Smooth muscle cell (in vitro differentiated cells): ENCODE measurements at regions not wholly inside any gene's neighbourhood (a gene's known extent, or its start where the extent isn't known, plus 50 kb on each side); places are given as distances from the start of the nearest gene placed in this dataset.

ENCODE experiments used
- DNase-seq: peaks from one replicate; lab custom pipeline; 2025; ENCODE audit not compliant: unreplicated experiment; lab: John Stamatoyannopoulos, UW
- H2AFZ ChIP-seq: fragments of 200-600 bp; sonication (generic); 2 replicates; pipeline ENCODE4 v1.6.0; 2016; ENCODE audit warnings: antibody characterized with exemption, low read depth, mild to moderate bottlenecking
- H3F3A ChIP-seq: fragments of 200-600 bp; sonication (generic); 2 replicates; pipeline ENCODE4 v1.6.0; 2017; ENCODE audit warnings: antibody characterized with exemption, low read depth
- H3K27ac ChIP-seq: fragments of 200-600 bp; sonication (generic); 2 replicates; pipeline ENCODE4 v1.5.1; 2016; ENCODE audit warnings: low read depth, mild to moderate bottlenecking
- H3K27me3 ChIP-seq: fragments of 200-600 bp; sonication (generic); 2 replicates; pipeline ENCODE4 v1.6.1; 2016; ENCODE audit warnings: low read depth, mild to moderate bottlenecking
- H3K36me3 ChIP-seq: fragments of 200-600 bp; sonication (generic); 2 replicates; pipeline ENCODE4 v1.5.1; 2016; ENCODE audit warnings: low read depth
- H3K4me1 ChIP-seq: fragments of 200-600 bp; sonication (generic); 2 replicates; pipeline ENCODE4 v1.5.1; 2016; ENCODE audit warnings: low read depth
- H3K4me2 ChIP-seq: fragments of 200-600 bp; sonication (generic); 2 replicates; pipeline ENCODE4 v1.6.0; 2016; ENCODE audit warnings: mild to moderate bottlenecking
- H3K4me3 ChIP-seq: fragments of 200-600 bp; sonication (generic); 2 replicates; pipeline ENCODE4 v1.5.1; 2016; ENCODE audit warnings: mild to moderate bottlenecking
- H3K79me2 ChIP-seq: fragments of 200-600 bp; sonication (generic); 2 replicates; pipeline ENCODE4 v1.6.0; 2016; ENCODE audit warnings: low read depth, mild to moderate bottlenecking
- H3K9ac ChIP-seq: fragments of 200-600 bp; sonication (generic); 2 replicates; pipeline ENCODE4 v1.6.0; 2016; ENCODE audit warnings: low read depth
- H3K9me3 ChIP-seq: fragments of 200-600 bp; sonication (generic); replicated peaks from 2 replicates; pipeline ENCODE4 v1.5.1; 2016; ENCODE audit warnings: low read depth
- H4K20me1 ChIP-seq: fragments of 200-600 bp; sonication (generic); 2 replicates; pipeline ENCODE4 v1.6.0; 2016; ENCODE audit warnings: low read depth
- WGBS: methylation state at CpG from one replicate; pipeline ENCODE4 v1.1.7; 2016; ENCODE audit warnings: low lambda C conversion rate; 5-methylcytosine and 5-hydroxymethylcytosine counted together
- TF ChIP-seq, protein P1 (sequence below): fragments of 200-600 bp; sonication (generic); IDR thresholded peaks from 2 replicates; pipeline ENCODE4 v1.5.1; 2017; ENCODE audit warnings: borderline replicate concordance, mild to moderate bottlenecking, antibody characterized with exemption; ENCODE audit not compliant: insufficient read depth, poor library complexity, severe bottlenecking

- Histone ChIP-seq H3K27me3 (no peaks in the 10 kb centered on the region), H4K20me1 (no peaks in the 10 kb centered on the region), H2AFZ (no peak overlapping the region), H3K4me1 (peaks cover 6% of the 10 kb centered on the region), H3K9ac (no peak overlapping the region), H3K36me3 (no peaks in the 10 kb centered on the region), H3F3A (no peaks in the 10 kb centered on the region), H3K27ac (no peak overlapping the region), H3K4me3 (no peak overlapping the region), H3K79me2 (no peaks in the 10 kb centered on the region), H3K4me2 (no peak overlapping the region), H3K9me3 (no peaks in the 10 kb centered on the region)
- 30% methylated on average over 1 of the region's 1 CpG for WGBS
- TF ChIP-seq, protein P1, sequence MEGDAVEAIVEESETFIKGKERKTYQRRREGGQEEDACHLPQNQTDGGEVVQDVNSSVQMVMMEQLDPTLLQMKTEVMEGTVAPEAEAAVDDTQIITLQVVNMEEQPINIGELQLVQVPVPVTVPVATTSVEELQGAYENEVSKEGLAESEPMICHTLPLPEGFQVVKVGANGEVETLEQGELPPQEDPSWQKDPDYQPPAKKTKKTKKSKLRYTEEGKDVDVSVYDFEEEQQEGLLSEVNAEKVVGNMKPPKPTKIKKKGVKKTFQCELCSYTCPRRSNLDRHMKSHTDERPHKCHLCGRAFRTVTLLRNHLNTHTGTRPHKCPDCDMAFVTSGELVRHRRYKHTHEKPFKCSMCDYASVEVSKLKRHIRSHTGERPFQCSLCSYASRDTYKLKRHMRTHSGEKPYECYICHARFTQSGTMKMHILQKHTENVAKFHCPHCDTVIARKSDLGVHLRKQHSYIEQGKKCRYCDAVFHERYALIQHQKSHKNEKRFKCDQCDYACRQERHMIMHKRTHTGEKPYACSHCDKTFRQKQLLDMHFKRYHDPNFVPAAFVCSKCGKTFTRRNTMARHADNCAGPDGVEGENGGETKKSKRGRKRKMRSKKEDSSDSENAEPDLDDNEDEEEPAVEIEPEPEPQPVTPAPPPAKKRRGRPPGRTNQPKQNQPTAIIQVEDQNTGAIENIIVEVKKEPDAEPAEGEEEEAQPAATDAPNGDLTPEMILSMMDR: no peak
- DNase-seq: no peak
Observed at GRCh38 chr2:220270481-220271070, 643.1 kb downstream of the SLC4A3 start.

DNA sequence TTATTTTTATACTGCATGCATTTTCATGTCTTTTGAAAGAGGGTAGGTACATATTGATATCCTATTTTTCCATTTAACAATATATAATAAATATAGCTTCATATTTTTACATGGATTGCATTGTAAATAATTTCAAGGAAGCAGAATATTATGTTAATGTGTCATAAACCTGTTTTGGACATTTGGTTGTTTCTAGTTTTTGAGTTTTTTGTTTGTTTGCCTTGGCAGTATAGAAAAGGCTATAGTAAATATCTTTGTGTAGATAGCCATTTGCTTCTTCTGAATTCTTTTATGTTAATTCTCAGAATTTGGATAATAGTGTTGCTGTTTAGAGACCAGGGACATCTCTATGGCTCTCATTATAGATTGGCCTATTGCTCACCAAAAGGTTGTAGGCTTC is 645.2 kb downstream of the SLC4A3 start:
- H3K4me2 ChIP-seq: no peak overlapping the region
- H3K27me3 ChIP-seq: no peaks in the 10 kb centered on the region
- no peaks in the 10 kb centered on the region for H3K9me3 ChIP-seq
- H3K36me3 ChIP-seq: no peaks in the 10 kb centered on the region
- H3K9ac ChIP-seq: no peak overlapping the region
- peaks cover 10% of the 10 kb centered on the region for H3K4me1 ChIP-seq
- TF ChIP-seq, protein P1: no peak
- DNase-seq: no peak
- H3K27ac ChIP-seq: no peak overlapping the region
- H4K20me1 ChIP-seq: no peaks in the 10 kb centered on the region
- H2AFZ ChIP-seq: no peak overlapping the region
- H3F3A ChIP-seq: peaks cover under 1% of the 10 kb centered on the region
- no peak overlapping the region for H3K4me3 ChIP-seq
- no peaks in the 10 kb centered on the region for H3K79me2 ChIP-seq

DNA sequence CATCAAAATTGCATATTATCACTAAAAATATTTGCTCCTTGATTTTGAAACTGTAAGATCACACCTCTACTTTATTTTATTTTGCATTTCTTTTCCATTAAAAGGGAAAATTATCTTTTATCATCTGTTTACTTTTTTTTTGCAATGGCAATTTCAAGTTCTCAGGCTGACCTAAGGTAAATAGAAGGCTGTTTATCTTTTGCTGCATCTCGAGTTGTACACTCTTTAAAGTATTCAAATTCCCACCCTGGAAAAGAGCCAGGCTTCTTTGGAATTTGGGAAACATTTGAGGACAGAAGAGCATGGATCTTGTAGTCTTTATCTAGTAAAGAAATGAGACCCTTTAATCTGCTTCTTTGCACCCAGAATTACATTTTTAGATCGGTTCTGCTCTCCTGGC is 645.7 kb downstream of the SLC4A3 start:
- Histone ChIP-seq H3K27me3 (no peaks in the 10 kb centered on the region), H3K9ac (no peak overlapping the region), H3K4me2 (no peak overlapping the region), H3F3A (peaks cover 5% of the 10 kb centered on the region), H2AFZ (no peak overlapping the region), H3K4me1 (peaks cover 12% of the 10 kb centered on the region), H3K27ac (no peak overlapping the region), H3K79me2 (no peaks in the 10 kb centered on the region), H3K4me3 (no peak overlapping the region), H3K36me3 (no peaks in the 10 kb centered on the region), H3K9me3 (no peaks in the 10 kb centered on the region), H4K20me1 (no peaks in the 10 kb centered on the region)
- 60% methylated on average over 2 of the region's 2 CpGs for WGBS
- TF ChIP-seq, protein P1: no peak
- no peak for DNase-seq

GRCh38 chr2:220275454-220275853 is 648.0 kb downstream of the SLC4A3 start:
- DNase-seq: no peak
- peaks cover 6% of the 10 kb centered on the region for H3F3A ChIP-seq
- 100% methylated on average over 3 of the region's 3 CpGs for WGBS
- H3K27ac ChIP-seq: no peak overlapping the region
- no peaks in the 10 kb centered on the region for H3K27me3 ChIP-seq
- H3K9ac ChIP-seq: no peak overlapping the region
- H3K79me2 ChIP-seq: no peaks in the 10 kb centered on the region
- no peaks in the 10 kb centered on the region for H3K36me3 ChIP-seq
- H4K20me1 ChIP-seq: no peaks in the 10 kb centered on the region
- H3K4me1 ChIP-seq: peaks cover 15% of the 10 kb centered on the region
- H3K9me3 ChIP-seq: no peaks in the 10 kb centered on the region
- TF ChIP-seq, protein P1: no peak
- no peak overlapping the region for H3K4me2 ChIP-seq
- H3K4me3 ChIP-seq: no peak overlapping the region
- H2AFZ ChIP-seq: no peak overlapping the region
